ENCODE measurements at regions not wholly inside any gene's neighbourhood (a gene's known extent, or its start where the extent isn't known, plus 50 kb on each side); places are given as distances from the start of the nearest gene placed in this dataset.

DNA sequence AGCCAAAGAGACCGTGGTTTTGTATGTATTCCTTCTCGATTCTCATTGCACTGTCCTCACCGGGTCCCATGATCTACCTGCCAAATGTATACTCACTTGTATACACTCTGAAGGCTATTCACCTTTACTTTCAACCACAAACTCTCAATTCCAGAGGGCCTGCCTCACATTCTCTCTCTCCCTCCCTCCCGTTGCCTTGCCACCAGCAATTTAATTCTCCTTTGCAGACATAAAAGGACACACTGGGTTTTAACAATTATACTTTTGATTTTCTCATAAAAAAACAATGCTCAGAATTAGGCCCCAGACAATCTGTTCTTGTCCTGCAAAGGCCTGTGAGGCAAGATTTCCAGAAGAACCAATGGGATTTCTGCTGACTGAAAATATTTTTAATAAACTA is 265.1 kb upstream of the PSMD7 start:
- TF ChIP-seq CTCF (IDR thresholded peaks at IDR 0.05; ENCODE audit: low read depth, low read length, poor library complexity, severe bottlenecking) (no peak), EZH2phosphoT487 (IDR thresholded peaks at IDR 0.05; ENCODE audit: borderline replicate concordance, low read length) (no peak)

Measured in DOHH2 (cell line).